GM12864 (cell line): ENCODE measurements at regions not wholly inside any gene's neighbourhood (a gene's known extent, or its start where the extent isn't known, plus 50 kb on each side); places are given as distances from the start of the nearest gene placed in this dataset.

Experiments
- DNase-seq: peaks from one replicate; pipeline ENCODE4 v3.0.0-alpha.2; 2011; ENCODE audit warnings: low read depth
- H3K4me3 ChIP-seq: 2 replicates; pipeline ENCODE4 v1.5.1; 2011; ENCODE audit warnings: mild to moderate bottlenecking, low read depth, low read length, control low read depth
- TF ChIP-seq, protein P1 (sequence below): IDR thresholded peaks from 2 replicates; pipeline ENCODE4 v1.5.1; 2011; ENCODE audit warnings: low read depth, mild to moderate bottlenecking, moderate library complexity, low read length, control low read depth, inconsistent platforms; ENCODE audit errors: missing control alignments

- no peak for DNase-seq
- no peak overlapping the region for H3K4me3 ChIP-seq
- TF ChIP-seq, protein P1, sequence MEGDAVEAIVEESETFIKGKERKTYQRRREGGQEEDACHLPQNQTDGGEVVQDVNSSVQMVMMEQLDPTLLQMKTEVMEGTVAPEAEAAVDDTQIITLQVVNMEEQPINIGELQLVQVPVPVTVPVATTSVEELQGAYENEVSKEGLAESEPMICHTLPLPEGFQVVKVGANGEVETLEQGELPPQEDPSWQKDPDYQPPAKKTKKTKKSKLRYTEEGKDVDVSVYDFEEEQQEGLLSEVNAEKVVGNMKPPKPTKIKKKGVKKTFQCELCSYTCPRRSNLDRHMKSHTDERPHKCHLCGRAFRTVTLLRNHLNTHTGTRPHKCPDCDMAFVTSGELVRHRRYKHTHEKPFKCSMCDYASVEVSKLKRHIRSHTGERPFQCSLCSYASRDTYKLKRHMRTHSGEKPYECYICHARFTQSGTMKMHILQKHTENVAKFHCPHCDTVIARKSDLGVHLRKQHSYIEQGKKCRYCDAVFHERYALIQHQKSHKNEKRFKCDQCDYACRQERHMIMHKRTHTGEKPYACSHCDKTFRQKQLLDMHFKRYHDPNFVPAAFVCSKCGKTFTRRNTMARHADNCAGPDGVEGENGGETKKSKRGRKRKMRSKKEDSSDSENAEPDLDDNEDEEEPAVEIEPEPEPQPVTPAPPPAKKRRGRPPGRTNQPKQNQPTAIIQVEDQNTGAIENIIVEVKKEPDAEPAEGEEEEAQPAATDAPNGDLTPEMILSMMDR, result no peak
These were observed 102.6 kb downstream of the TMPRSS5 start for GRCh38 chr11:113603277-113604059.

GRCh38 chr11:113602483-113602882 is 103.6 kb downstream of the TMPRSS5 start:
- DNase-seq, result no peak
- TF ChIP-seq, protein P1, result no peak
- no peak overlapping the region for H3K4me3 ChIP-seq

GRCh38 chr11:113596658-113597057 is 109.5 kb downstream of the TMPRSS5 start:
- no peak overlapping the region for H3K4me3 ChIP-seq
- TF ChIP-seq, protein P1, result no peak
- no peak for DNase-seq

GRCh38 chr11:113595810-113596594 is 110.1 kb downstream of the TMPRSS5 start:
- TF ChIP-seq, protein P1, result no peak
- DNase-seq, result no peak
- no peak overlapping the region for H3K4me3 ChIP-seq

DNA sequence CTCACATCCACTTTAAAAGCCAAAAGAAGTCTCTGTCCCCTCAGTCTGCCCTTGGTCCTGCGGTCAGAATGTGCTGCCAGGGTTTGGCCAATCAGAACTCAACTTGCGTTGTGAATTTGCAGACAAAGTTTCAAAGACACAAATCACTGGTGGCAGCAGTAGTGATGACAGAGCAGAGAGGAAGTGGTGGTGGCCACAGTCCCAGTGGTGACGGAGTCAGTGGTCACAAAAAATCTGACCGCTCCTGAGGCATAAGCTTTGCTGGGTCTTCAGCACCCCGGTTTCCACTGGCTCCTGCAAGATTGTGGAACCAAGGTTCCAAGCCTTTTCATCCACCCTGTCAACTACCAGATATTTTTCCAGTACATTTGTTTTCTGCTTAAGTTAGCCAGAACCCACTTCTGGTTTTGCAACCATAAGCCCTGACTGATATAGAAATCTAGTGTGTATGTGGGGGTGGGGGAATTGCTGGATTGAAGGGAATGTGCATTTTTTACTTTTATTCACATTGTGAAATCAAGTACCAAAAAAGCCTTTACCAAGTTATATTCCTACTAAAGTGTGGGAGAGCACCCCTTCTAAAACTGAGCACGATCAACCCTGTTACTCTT is 112.3 kb downstream of the TMPRSS5 start:
- no peak overlapping the region for H3K4me3 ChIP-seq
- TF ChIP-seq, protein P1, result no peak
- no peak for DNase-seq

GRCh38 chr11:113591117-113591516 is 115.0 kb downstream of the TMPRSS5 start:
- no peak for DNase-seq
- H3K4me3 ChIP-seq, result no peak overlapping the region
- TF ChIP-seq, protein P1, result no peak
